GM21717 (cell line): ENCODE measurements at regions not wholly inside any gene's neighbourhood (a gene's known extent, or its start where the extent isn't known, plus 50 kb on each side); places are given as distances from the start of the nearest gene placed in this dataset.

ENCODE experiments used
- ATAC-seq: cut with Tn5 transposase; IDR thresholded peaks from one replicate; pipeline ENCODE4 v1.9.1; 2021; ENCODE audit warnings: mild to moderate bottlenecking, moderate library complexity; ENCODE audit not compliant: unreplicated experiment

DNA sequence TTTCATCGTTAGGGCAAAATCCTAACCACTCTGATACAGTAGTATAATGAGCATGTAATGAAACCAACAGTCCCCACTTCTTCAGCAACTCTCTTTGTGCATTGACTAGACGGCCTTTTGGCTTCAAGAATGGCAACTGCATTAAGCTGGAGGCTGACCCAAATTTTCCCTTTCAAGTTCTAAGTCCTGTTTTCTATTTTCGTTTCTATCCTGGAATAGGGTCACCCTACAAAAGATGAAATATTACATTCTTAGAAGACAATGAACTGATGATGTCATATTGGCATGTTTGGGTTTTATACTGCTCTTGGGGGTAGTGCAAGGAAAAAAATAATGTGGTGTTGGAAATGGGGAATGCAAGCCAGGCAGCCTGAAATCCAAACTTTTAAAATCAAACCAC, 254.4 kb downstream of the ETAA1 start:
- no peak for ATAC-seq

DNA sequence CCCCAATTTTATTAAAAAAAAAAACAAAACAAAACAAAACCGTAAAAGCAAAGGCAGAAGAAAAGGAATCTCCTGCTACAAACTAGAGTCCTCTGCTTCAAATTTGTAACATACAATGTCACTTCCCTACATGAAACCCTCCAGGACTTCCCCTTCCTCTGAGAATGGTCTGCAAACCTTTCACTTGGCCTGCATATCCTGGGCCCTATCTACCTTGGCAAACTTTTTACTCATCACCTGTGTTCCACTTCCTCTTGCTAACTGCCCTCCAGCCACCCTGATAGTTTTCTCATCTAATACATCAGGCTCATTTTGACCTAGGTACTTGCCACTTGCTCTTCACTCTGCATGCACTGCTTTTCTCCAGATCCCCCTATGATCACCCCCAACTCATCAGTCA, 255.5 kb downstream of the ETAA1 start:
- ATAC-seq = no peak

DNA sequence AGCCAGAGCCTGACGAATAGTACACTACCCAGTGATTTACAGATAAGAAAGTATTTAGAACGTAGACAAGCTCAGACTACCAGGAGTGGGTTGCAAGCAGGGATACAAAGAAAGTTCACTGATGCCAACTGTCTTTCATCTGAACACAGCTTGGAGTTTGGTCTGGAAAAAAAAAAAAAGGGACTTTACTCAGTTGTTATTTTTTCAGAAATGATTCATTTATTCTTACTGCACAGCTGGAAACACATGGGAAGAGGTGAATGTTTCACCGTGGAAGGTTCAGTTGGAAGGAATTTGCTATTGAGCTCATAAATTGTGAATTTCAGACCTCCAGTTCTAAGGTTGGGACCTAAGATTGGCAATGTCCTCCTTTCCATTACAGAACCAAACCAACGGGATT, 259.7 kb downstream of the ETAA1 start:
- ATAC-seq = no peak

GRCh38 chr2:67658820-67659219, 261.7 kb downstream of the ETAA1 start:
- ATAC-seq = no peak

GRCh38 chr2:67660015-67660602, 263.0 kb downstream of the ETAA1 start:
- ATAC-seq = no peak

DNA sequence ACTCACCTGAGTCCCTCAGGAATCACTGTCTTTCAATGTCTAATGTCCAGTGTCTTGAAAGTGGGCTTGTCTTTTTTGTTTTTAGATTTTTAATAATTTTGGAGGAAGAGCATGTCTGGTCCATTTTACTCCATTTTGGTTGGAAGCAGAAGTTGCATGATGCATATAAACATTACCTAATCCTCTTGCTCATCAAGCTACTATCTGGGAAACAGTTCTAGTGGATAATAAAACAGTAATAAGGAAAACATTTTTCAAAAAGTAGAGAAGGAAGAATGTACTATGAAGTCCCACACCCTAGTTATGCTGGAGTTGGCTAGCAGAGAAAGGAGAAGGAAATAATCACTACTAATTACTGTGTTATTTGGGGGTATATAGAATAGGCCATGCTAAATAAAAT, 263.7 kb downstream of the ETAA1 start:
- ATAC-seq = no peak

- ATAC-seq = no peak
Measured at GRCh38 chr2:67662222-67662621, 265.1 kb downstream of the ETAA1 start.

GRCh38 chr2:67663776-67664175, 266.6 kb downstream of the ETAA1 start:
- no peak for ATAC-seq

GRCh38 chr2:67666386-67667053, 269.4 kb downstream of the ETAA1 start:
- no peak for ATAC-seq

- no peak for ATAC-seq
Measured at GRCh38 chr2:67667054-67667908, 270.1 kb downstream of the ETAA1 start.

GRCh38 chr2:67668538-67668937, 271.4 kb downstream of the ETAA1 start:
- no peak for ATAC-seq

DNA sequence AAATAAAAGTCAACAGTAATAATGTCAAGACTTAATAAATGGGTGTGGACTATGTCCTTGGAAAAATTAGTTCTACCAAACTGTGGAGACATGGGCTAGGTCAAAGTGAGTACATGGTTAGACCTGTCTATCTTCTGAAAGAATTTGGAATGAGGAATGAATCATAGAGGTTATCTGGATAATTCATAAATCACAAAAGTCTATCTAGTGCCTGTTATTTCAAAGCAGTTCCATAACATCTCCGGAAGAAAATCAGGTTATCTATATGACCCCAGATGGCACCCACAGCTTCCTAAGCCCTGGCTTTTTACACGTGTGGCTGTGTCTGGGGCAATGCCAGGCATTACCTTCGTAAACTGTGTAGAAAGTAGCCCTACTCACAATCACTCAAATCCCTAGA, 272.0 kb downstream of the ETAA1 start:
- no peak for ATAC-seq

DNA sequence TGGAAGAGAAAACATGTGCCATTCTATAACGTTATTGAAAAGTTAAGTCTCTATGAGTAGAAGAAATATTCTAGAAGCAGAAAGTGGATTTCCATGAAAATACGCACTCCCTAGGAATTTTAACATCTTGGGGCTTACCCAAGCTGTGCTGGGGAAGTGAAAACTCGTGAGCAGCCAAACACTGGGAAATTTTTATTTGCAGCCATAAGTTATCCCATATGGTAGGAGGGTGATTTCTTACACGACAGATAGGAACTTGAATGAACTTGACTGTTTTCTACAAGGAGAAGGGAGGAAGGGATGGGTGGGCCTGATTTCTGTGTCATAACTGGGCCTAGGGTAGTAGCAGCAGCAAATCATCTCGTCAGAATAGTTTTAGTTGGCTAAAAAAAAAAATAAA, 272.6 kb downstream of the ETAA1 start:
- no peak for ATAC-seq

GRCh38 chr2:67670747-67671183, 273.6 kb downstream of the ETAA1 start:
- no peak for ATAC-seq

DNA sequence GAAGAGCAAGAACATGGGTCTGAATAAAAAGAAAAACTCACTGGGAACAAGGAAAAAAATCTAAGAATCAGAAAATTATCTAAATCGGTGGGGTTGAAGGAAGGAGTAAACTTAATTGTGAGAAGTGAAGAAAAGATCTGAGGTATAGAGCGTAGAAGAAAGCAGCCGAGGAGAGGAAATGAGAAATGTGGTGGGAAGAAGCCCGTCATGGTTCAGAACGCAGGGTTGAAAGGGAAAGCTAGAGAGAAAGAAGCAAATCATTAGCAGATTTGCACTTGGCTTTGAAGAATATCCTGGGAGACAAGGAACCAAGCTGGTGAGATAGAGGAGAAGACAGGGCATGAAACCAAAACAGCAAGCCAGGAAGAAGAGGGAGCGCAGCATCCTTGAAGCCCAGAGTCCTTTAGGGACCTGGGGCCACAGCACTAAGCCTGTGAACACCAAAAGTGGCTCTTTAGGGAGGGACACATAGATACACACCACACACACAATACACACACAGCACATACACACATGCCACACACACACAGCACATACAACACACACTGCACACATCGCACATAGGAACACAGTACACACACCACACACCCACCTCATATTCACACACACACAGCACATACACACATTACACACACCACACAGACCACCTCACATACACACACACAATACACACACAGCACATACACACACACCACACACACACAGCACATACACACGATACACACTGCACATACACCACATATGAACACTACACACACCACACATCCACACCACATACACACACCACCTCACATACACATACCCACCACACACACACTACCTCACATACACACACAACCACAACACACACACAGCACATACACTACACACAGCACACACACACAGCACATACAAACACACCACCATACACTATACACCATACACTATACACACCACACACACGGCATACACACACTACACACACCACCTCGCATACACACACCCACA, 274.6 kb downstream of the ETAA1 start:
- ATAC-seq = peak; percentile 78

DNA sequence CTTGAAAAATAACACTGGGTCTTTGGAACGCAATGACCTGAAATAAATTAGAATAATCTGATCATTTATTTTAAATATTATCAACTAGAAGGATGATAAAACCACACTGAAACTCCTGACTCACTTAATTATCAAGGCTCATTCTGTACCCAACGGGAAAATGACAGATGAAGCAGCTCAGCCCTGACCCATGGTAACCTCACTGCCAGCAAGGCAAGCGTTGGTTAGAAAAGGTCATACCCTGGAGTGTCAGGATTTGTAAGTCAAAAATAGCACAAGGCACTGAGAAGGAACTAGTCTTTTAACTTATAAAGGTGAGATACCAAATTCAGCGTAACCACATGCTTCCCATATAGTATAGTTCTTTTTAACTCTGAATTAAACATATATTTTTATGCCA, 277.5 kb downstream of the ETAA1 start:
- no peak for ATAC-seq

DNA sequence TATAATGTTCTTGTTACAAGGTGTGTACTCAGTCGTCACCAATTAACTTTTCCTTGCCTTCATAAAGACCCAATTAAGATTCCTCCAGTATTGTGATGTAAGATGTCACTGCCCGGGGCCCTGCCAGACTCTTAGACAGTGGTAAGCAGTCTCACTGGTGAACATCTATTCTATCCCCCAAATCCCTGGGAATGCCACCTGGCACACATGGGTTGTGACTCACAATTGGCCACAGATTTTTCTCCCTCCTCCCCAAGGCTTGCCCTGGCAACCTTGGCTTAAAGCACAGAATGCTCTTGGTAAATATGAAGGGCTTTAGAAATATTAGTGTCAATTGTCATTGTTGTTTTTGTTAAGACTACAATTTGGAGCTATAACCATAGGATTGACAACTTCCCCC, 287.9 kb downstream of the ETAA1 start:
- no peak for ATAC-seq

- no peak for ATAC-seq
Measured at GRCh38 chr2:67686254-67686653, 289.1 kb downstream of the ETAA1 start.

GRCh38 chr2:67689186-67689585, 292.1 kb downstream of the ETAA1 start:
- ATAC-seq = no peak

GRCh38 chr2:67689651-67690050, 292.5 kb downstream of the ETAA1 start:
- no peak for ATAC-seq

DNA sequence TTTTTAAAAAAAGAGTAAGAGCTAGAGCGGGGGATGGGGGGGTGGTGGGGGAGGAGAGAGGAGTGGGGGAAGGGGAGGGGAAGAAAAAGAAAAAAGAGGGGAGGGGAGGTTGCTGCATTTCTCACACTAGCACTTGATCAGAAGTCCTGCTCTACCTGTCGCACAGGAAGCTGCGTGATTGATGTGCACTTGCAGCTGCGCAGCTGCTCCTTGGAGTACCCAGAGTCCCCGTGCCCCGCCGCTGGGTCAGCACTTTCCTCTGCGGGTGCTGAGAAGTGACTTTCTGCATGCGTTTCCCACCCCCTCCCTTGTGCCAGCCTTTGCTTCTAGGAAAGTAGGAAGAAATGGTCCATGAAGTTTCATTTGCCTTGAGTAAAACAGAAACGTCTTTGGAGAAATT, 297.3 kb downstream of the ETAA1 start:
- no peak for ATAC-seq
